Activated CD4-positive, alpha-beta T cell treated with anti-CD3 and anti-CD28 coated beads for 36 hours (primary cell): ENCODE measurements at regions not wholly inside any gene's neighbourhood (a gene's known extent, or its start where the extent isn't known, plus 50 kb on each side); places are given as distances from the start of the nearest gene placed in this dataset.

Experiments used
- ATAC-seq: fragments of 200-7000 bp; cut with Tn5 transposase; one replicate; pipeline ENCODE4 v1.10.0; 2021; ENCODE audit warnings: mild to moderate bottlenecking, moderate library complexity
- CTCF ChIA-PET: fragments of 350-600 bp; sonication (Branson Sonifier 250); formaldehyde crosslinking; loops from one replicate; lab custom pipeline; 2021; ENCODE audit warnings: antibody characterized with exemption; lab: Charles Lee
- POLR2A ChIA-PET: fragments of 350-600 bp; sonication (Branson Sonifier 250); formaldehyde crosslinking; loops from one replicate; lab custom pipeline; 2021; ENCODE audit warnings: antibody characterized with exemption, inconsistent platforms; lab: Charles Lee
- DNase-seq: peaks from one replicate; pipeline ENCODE4 v3.0.0-alpha.2; 2020
- H3K27ac Mint-ChIP-seq: one replicate; pipeline ENCODE4 v1.8.0; 2021; ENCODE audit warnings: mixed read lengths
- H3K27me3 Mint-ChIP-seq: one replicate; pipeline ENCODE4 v1.8.0; 2021; ENCODE audit warnings: mixed read lengths
- H3K36me3 Mint-ChIP-seq: one replicate; pipeline ENCODE4 v1.8.0; 2021; ENCODE audit warnings: low read depth, mixed read lengths
- H3K4me1 Mint-ChIP-seq: one replicate; pipeline ENCODE4 v1.8.0; 2021; ENCODE audit warnings: mixed read lengths
- H3K4me3 Mint-ChIP-seq: one replicate; pipeline ENCODE4 v1.8.0; 2021; ENCODE audit warnings: mild to moderate bottlenecking, moderate library complexity, mixed read lengths
- H3K9me3 Mint-ChIP-seq: one replicate; pipeline ENCODE4 v1.8.0; 2021; ENCODE audit warnings: low read depth, mixed read lengths
- intact Hi-C, 2 experiments: fragments of 100-400 bp; cut with DNase I in 1 of 2; cut with micrococcal nuclease in 1 of 2; formaldehyde crosslinking; loops; one replicate each; pipeline versions ENCODE4 v1.14.2 to v1.15.1; 2022 to 2024; cut with DNase I, micrococcal nuclease

DNA sequence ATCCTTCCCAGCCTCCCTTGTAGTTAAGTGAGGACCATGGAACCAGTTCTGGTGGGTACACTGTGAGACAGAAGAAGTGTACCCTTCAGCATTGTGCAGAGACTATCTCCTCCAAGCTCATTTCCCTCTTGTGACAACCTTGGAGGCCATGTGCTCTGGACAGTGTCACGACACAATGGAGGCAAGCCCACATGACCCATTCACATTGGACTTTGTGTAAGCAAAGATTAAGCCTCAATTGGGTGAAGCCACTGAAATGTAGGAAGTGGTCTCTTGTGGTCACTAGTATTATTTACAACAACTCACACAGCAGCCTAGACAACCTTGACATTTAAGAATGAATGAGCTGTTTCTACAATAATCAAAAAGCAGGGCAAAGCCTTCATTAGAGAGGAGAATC lies 124.2 kb downstream of the INHBA start:
- POLR2A ChIA-PET: no interaction called here
- Mint-ChIP-seq H3K4me3 (no peak overlapping the region), H3K36me3 (no peaks in the 10 kb centered on the region), H3K27me3 (no peaks in the 10 kb centered on the region), H3K27ac (no peak overlapping the region), H3K9me3 (peaks cover 8% of the 10 kb centered on the region), H3K4me1 (no peaks in the 10 kb centered on the region)
- intact Hi-C loops: no loop called here
- CTCF ChIA-PET: interaction anchor here (0.6 kb wide), 1 partner anchor 107 kb away, joined by 3 read pairs; no protein-coding TSS in a partner anchor
- ATAC-seq: no peak
- no peak for DNase-seq

DNA sequence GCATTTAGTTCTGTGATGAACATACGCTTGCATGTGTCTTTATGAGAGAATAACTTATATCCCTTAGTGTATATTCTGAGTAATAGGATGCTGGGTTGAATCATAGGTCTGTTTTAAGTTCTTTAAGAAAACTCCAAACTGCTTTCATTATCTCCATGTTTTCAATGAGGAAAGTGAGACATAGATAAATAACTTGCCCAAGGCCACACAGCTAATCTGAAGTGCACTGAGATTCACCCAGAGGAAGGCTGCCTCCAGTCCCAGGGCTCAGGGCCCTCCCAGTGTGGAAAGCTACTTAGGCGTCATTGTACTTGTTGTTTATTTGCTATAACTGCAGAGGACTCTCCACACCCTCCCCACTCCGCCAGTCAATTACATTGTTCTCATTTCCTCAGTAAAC lies 126.7 kb downstream of the INHBA start:
- CTCF ChIA-PET: interaction anchor here (0.6 kb wide), 1 partner anchor 121 kb away, joined by 3 read pairs; no protein-coding TSS in a partner anchor
- Mint-ChIP-seq H3K4me1 (no peaks in the 10 kb centered on the region), H3K9me3 (peaks cover 3% of the 10 kb centered on the region), H3K27me3 (peaks cover 2% of the 10 kb centered on the region), H3K27ac (no peak overlapping the region), H3K36me3 (no peaks in the 10 kb centered on the region), H3K4me3 (no peak overlapping the region)
- intact Hi-C loops: no loop called here
- DNase-seq: no peak
- POLR2A ChIA-PET: no interaction called here
- ATAC-seq: no peak

DNA sequence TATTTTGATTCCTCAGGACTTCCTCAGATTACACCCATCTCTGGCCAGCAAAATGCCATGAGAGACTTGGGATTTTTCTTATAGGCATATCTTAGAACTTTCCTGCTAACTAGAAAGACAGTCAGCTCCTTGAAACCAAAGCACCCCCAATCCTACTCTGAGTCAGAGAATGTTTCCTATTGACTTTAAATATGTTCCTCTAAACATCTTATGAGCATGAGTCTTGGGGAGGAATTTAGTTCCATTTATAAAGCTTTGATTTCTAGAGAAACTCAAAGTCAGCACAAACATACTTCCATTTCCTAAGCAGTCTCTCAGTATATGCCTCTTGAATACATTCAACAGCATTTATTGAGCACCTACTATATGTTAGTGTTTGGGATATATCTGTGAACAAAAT lies 128.5 kb downstream of the INHBA start:
- Mint-ChIP-seq H3K9me3 (peaks cover 3% of the 10 kb centered on the region), H3K4me1 (no peaks in the 10 kb centered on the region), H3K4me3 (no peak overlapping the region), H3K27ac (no peak overlapping the region), H3K36me3 (no peaks in the 10 kb centered on the region), H3K27me3 (peaks cover 2% of the 10 kb centered on the region)
- DNase-seq: no peak
- no peak for ATAC-seq
- intact Hi-C loops: no loop called here
- CTCF ChIA-PET: no interaction called here
- POLR2A ChIA-PET: no interaction called here

DNA sequence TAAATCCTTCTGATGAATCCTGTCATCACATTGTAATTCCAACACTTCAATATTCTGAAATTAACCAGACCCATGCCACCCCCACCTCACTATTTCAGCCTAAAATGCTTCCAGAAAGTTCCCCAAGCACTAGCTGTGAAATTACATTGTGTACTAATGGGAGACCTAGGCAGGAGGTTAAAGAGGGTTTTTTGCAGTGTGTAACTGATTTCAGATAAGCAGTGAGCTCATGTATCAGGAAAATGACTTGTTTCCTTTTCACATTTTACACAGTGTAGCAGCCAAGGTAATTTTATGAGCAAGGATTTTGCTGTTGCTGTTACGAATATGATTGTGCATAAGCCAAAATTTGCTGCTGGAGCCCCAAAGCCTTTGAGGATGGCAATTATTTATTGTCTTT lies 129.0 kb downstream of the INHBA start:
- DNase-seq (no peak), ATAC-seq (no peak)
- Mint-ChIP-seq H3K4me3 (no peak overlapping the region), H3K27me3 (peaks cover 2% of the 10 kb centered on the region), H3K36me3 (no peaks in the 10 kb centered on the region), H3K4me1 (no peaks in the 10 kb centered on the region), H3K27ac (no peak overlapping the region), H3K9me3 (peaks cover 3% of the 10 kb centered on the region)
- intact Hi-C loops: no loop called here
- ChIA-PET CTCF (no interaction called here), POLR2A (no interaction called here)

DNA sequence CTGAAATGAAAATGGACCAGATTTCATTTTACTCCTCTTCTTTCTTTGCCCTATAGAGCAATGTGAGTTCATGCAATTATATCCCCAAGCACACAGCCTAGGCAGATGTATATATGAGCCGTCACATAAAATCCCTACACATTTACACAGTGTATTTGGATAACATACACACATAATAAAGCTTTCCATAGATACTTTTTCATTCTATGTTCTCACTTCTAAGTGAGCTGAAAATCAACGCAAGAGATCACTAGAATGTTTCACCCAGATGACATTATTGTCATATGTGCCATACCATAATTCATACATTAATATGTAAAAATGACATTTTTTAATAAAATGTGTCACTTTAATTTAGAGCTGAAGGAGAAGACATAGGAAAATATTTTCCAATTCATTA lies 129.4 kb downstream of the INHBA start:
- ATAC-seq (no peak), DNase-seq (no peak)
- ChIA-PET POLR2A (no interaction called here), CTCF (no interaction called here)
- H3K4me3 Mint-ChIP-seq: no peak overlapping the region
- H3K9me3 Mint-ChIP-seq: peaks cover 3% of the 10 kb centered on the region
- peaks cover 2% of the 10 kb centered on the region for H3K27me3 Mint-ChIP-seq
- H3K36me3 Mint-ChIP-seq: no peaks in the 10 kb centered on the region
- intact Hi-C loops: no loop called here
- H3K27ac Mint-ChIP-seq: no peak overlapping the region
- no peaks in the 10 kb centered on the region for H3K4me1 Mint-ChIP-seq

DNA sequence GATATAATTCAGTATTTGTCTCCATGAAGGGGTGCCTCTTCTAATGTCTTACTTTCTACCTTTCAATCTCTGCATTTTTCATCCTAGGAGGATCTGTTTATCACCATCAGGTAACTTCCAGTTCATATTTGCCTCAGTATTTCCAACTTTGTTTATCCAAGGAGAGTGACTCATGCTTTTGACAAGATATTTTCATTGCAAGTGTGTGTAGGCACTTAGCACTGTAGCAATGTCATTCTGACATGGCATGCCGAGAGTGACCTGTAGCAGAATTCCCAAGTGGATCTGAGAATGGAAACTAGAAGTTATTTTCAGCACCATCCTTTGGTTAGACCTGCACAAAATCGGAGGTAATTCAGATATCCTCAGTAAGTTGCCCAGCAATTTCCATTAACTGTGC lies 129.9 kb downstream of the INHBA start:
- Mint-ChIP-seq H3K4me1 (no peaks in the 10 kb centered on the region), H3K36me3 (no peaks in the 10 kb centered on the region), H3K27me3 (peaks cover 2% of the 10 kb centered on the region), H3K27ac (no peak overlapping the region), H3K9me3 (peaks cover 3% of the 10 kb centered on the region), H3K4me3 (no peak overlapping the region)
- POLR2A ChIA-PET: no interaction called here
- intact Hi-C loops: no loop called here
- CTCF ChIA-PET: no interaction called here
- no peak for ATAC-seq
- DNase-seq: no peak

DNA sequence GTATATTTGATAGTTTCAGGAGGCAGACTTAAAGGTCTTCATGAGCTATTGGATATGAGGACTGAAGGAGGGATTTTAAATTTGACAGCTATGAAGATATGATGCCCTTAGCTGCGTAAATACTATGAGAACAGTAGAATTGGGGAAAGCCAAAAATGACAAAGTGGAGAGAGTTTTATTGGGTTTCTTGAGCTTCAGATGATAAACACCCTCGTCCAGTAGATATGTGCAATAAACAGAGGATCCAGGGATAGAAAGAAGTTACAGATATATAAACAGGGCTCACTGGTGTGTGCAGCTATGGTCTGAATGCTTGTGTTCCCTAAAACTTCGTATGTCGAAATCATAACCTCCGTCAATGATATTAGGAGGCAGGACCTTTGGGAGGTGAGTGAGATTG lies 131.3 kb downstream of the INHBA start:
- Mint-ChIP-seq H3K9me3 (no peaks in the 10 kb centered on the region), H3K4me1 (no peaks in the 10 kb centered on the region), H3K27ac (no peak overlapping the region), H3K36me3 (no peaks in the 10 kb centered on the region), H3K4me3 (no peak overlapping the region), H3K27me3 (peaks cover 2% of the 10 kb centered on the region)
- intact Hi-C loops: no loop called here
- no peak for ATAC-seq
- no peak for DNase-seq
- ChIA-PET CTCF (no interaction called here), POLR2A (no interaction called here)

DNA sequence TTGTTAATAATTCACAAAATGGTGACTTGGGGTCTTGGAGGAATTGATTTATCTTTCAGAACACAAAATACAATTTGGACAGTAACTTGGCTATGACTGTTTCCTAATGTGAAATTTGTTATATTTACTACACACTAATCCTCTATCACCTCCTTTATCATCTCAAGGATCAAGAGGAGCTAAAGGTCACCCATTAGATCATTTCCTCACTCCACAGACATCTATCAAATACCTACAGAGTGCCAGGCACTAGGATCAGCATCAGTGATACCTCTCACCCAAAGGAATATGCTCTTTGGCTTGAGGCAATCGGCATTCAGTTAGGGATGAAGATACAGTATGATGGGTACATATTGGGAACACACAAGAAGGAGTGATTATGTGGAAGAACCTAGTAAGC lies 132.1 kb downstream of the INHBA start:
- intact Hi-C loops: no loop called here

DNA sequence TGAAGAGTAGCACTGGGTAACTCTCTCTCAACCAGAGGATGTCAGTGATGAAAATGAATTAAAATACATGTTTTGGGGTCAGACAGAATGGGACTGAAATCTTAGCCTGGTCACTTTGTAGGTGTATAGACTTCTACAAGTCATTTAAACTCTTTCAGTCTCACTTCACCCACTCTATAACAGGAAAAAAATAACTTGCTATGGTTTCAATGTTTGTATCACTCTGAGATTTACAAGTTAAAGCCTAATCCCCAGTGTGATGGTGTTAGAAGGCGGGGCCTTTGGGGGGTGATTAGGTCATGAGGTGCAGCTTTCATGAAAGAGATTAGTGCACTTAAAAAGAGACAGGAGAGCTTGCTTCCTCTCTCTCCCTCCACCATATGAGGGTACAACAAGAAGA lies 134.8 kb downstream of the INHBA start:
- intact Hi-C loops: no loop called here
- H3K9me3 Mint-ChIP-seq: no peaks in the 10 kb centered on the region
- H3K27ac Mint-ChIP-seq: no peak overlapping the region
- ATAC-seq (no peak), DNase-seq (no peak)
- peaks cover 2% of the 10 kb centered on the region for H3K27me3 Mint-ChIP-seq
- no peaks in the 10 kb centered on the region for H3K4me1 Mint-ChIP-seq
- ChIA-PET CTCF (no interaction called here), POLR2A (no interaction called here)
- H3K4me3 Mint-ChIP-seq: no peak overlapping the region
- no peaks in the 10 kb centered on the region for H3K36me3 Mint-ChIP-seq

More for the DNA sequence above, 132.1 kb downstream of the INHBA start:
- Mint-ChIP-seq H3K9me3 (no peaks in the 10 kb centered on the region), H3K36me3 (no peaks in the 10 kb centered on the region), H3K4me3 (no peak overlapping the region), H3K4me1 (no peaks in the 10 kb centered on the region), H3K27ac (no peak overlapping the region), H3K27me3 (peaks cover 2% of the 10 kb centered on the region)
- ATAC-seq (no peak), DNase-seq (no peak)
- POLR2A ChIA-PET: no interaction called here
- CTCF ChIA-PET: no interaction called here

DNA sequence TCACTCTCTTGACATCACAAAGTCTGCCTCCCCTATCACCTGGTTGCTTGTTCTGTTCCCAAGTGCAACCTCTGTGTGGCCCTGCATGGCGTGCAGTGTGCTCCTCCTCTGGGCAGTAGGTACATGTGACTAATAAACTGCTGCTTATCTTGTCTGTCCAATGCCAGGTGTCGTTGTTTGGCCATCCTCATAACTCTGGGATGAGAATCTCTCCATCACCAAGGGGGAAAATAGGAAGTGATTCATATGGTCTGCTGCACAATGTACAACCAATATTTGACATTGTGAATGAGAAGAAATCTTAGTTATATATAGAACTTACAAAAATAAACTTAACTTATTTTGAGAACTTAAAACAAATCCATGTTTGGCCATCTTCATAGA lies 135.2 kb downstream of the INHBA start:
- Mint-ChIP-seq H3K27me3 (peaks cover 2% of the 10 kb centered on the region), H3K4me3 (no peak overlapping the region), H3K4me1 (no peaks in the 10 kb centered on the region), H3K36me3 (no peaks in the 10 kb centered on the region), H3K27ac (no peak overlapping the region), H3K9me3 (no peaks in the 10 kb centered on the region)
- intact Hi-C loops: no loop called here
- ChIA-PET CTCF (interaction anchor here (1.0 kb wide), 1 partner anchor 17 kb away, joined by 3 read pairs; no protein-coding TSS in a partner anchor), POLR2A (no interaction called here)
- DNase-seq: no peak
- no peak for ATAC-seq

DNA sequence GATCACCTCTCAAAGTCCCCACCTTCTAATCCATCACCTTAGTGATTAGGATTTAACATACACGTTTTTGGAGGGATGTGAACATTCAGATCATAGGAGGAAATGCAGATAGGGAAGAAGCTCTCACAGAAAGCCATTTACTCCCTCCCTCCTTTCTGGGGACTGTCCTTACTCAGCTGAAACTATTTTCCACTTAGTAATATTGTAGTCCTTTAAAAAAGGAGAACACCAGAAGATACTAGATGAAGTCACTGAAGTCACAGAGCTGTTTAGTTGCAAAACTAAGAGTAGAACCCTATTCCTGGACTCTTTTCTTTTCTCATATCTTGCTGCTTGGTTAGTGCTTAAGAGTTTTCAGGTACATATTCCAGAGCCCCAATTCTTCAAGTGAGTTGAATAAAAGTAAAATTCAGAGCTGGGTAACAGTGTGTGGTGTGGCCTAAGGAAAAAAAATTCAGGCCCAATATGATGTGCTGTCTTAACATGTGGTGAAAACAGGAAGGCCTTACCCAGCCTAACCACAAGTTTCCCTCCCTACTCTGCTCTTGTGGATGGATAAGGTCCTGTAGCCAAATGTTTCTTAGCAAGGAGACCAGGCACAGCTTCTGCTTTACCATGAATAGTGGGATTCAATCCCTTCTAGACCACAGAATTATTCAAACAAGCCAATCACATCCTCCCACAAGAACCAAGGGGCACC lies 135.7 kb downstream of the INHBA start:
- no peak overlapping the region for H3K4me3 Mint-ChIP-seq
- no peaks in the 10 kb centered on the region for H3K4me1 Mint-ChIP-seq
- H3K9me3 Mint-ChIP-seq: no peaks in the 10 kb centered on the region
- DNase-seq (no peak), ATAC-seq (no peak)
- H3K27me3 Mint-ChIP-seq: peaks cover 2% of the 10 kb centered on the region
- intact Hi-C loops: no loop called here
- ChIA-PET POLR2A (no interaction called here), CTCF (interaction anchor here (1.0 kb wide), 1 partner anchor 18 kb away, joined by 3 read pairs; no protein-coding TSS in a partner anchor)
- no peak overlapping the region for H3K27ac Mint-ChIP-seq
- H3K36me3 Mint-ChIP-seq: no peaks in the 10 kb centered on the region

DNA sequence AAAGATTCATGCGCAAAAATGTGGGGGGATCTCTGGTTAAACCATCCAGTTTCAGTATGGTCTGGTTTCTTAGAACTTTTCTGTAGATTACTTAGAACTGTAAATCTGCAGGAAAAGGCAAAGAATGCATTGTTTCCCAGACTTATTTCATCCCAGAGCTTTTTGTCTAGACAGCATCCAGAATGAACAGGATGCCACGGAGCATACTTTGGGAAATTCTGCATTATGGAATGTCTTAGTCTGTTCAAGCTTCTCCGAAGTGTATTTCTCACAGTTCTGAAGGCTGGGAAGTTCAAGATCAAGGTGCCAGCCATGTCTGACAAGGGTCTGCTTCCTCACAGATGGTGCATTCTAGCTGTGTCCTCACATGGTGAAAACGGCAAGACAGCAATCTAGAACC lies 136.3 kb downstream of the INHBA start:
- H3K36me3 Mint-ChIP-seq: no peaks in the 10 kb centered on the region
- H3K9me3 Mint-ChIP-seq: no peaks in the 10 kb centered on the region
- H3K4me3 Mint-ChIP-seq: no peak overlapping the region
- no peak for ATAC-seq
- ChIA-PET CTCF (interaction anchor here (1.0 kb wide), 1 partner anchor 18 kb away, joined by 3 read pairs; no protein-coding TSS in a partner anchor), POLR2A (no interaction called here)
- peaks cover 2% of the 10 kb centered on the region for H3K27me3 Mint-ChIP-seq
- no peak overlapping the region for H3K27ac Mint-ChIP-seq
- intact Hi-C loops: no loop called here
- DNase-seq: no peak
- H3K4me1 Mint-ChIP-seq: no peaks in the 10 kb centered on the region
